Stimulated activated naive CD8-positive, alpha-beta T cell treated with anti-CD3 and anti-CD28 coated beads, Interleukin-15, Interleukin-2, amounts not matched to agents 100 U/mL and 50 U/mL, for 24 hours (primary cell): ENCODE measurements at regions not wholly inside any gene's neighbourhood (a gene's known extent, or its start where the extent isn't known, plus 50 kb on each side); places are given as distances from the start of the nearest gene placed in this dataset.
A peak's percentile ranks its signal among the peaks of the same experiment; 100 is the strongest.

Experiments used
- ATAC-seq: fragments of 150-1000 bp; cut with Tn5 transposase; one replicate; pipeline ENCODE4 v1.10.0; 2021
- DNase-seq: peaks from one replicate; pipeline ENCODE4 v3.0.0; 2021

DNA sequence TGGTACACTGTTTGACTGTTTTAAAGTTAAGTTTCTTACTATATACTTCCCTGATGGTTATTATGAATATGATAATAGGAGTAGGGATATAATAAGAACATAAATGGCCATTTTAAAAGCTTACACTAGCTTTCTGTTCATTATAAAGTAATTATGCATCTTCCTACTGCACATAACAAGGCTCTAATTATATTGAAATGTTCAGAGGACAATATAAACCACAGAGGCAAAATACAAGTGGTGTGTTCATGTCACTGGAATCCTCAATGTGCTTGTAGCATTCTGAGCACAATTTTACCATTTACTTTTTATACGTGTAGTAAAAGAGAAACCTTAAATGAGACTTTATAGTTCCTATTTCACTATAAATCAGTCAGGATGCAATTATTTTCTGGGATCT lies 268.3 kb downstream of the TMA16 start:
- ATAC-seq, result no peak
- DNase-seq, result no peak

DNA sequence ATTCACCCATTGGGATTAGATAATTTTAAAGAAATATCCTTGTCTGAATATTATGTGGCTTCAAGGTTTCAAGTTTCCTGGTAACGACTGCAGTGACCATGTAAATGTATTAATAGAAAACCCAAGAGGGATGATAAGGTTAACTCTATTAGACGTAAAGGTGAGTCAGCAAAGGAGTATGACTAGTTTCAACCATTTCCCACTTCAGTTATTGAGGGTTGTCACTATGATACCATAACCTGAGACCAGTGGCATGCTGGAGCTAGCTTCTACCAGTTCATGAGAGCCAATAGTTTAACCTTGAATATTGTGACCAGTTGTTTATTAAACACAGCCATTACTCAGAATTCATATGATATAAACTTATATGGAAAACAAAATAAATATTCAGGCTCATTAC lies 270.1 kb downstream of the TMA16 start:
- ATAC-seq (no peak), DNase-seq (no peak)

DNA sequence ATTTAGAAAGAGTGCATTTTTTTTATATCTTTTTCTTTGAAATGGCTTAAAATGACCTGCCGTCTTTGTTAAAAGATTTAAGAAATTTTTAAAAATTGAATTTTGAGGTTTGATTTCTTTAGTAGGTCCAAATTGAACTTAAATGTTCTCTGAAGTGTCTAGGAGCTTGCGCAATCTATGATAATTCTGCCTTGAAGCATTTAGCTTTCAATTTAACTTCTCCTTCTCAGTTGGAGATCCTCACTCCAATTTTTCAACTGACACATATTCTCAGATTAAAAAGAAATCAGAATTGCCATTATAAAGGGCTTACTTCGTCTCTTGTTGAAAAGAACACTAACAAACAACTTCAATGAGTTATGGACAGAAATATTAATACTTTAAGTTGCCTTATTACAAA lies 273.5 kb downstream of the TMA16 start:
- DNase-seq, result no peak
- no peak for ATAC-seq

DNA sequence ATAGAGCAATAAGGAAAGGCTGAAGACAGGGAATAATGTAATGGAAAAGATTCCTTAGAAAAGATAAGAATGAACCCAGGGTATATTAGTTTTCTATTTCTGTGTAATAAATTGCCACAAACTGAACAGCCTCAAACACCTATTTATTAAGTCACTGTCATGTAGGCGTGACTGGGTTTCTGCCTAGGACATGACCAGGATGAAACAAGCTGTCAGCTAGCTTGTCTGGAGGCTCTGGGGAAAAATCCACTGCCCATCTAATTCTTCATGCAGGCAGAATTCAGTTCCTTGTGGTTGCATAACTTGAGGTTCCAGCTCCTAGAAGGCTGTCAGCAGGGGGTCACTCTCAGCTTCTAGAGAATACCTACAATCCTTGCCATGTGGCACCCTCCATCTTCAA lies 277.7 kb downstream of the TMA16 start:
- ATAC-seq (no peak), DNase-seq (no peak)

DNA sequence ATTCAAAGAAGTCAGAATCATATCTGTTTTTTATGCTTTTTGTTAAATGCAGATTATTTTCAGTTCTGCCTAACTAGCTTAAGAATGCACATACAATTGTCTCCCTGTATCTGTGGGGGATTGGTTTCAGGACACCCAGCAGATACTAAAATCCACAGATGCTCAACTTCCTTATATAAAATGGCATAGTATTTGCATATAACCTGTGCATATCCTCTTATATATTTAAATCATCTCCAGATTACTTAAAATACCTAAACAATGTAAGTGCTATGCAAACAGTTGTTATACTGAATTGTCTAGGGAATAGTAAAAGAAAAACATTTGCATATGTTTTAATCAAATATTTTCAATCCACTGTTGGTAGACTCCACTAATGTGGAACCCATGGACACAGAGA lies 279.4 kb downstream of the TMA16 start:
- DNase-seq (no peak), ATAC-seq (no peak)

DNA sequence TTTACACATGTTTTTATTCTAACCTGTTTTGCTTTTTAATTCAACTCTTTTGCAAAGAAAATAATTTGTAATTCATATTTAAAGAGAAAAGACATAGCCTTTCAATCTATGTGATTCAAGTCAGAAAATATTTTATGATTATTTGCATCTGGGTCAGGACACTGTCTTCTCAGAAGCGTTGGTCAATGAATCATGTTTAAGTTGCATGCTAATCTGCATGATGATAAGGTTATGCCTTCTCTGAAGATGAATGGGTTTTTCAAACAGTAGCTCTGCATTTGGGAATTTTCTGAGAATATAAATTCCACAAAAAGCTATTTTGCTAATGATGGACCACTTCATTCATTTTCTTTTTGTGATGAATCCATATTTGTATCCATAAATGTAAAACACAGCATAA lies 282.5 kb downstream of the TMA16 start:
- ATAC-seq (no peak), DNase-seq (no peak)

DNA sequence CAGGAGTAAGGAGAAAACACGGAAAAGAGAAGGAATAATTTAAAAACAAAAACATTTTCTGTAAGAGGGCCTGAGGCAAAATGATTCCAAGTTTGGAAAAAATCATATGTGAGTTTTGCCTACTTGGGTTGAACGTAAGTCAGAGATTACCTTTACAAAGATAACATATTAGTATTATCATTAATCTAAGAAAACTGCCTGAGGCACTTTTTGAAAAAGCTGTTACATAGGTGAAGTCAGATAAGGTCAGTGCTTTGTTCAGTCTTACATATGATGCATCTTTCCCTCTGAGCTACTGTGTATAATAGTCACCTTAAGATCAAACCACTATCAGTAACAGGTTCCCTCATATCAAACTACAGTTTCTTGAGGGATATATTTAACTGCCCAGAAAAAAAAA lies 287.2 kb downstream of the TMA16 start:
- DNase-seq (no peak), ATAC-seq (no peak)

DNA sequence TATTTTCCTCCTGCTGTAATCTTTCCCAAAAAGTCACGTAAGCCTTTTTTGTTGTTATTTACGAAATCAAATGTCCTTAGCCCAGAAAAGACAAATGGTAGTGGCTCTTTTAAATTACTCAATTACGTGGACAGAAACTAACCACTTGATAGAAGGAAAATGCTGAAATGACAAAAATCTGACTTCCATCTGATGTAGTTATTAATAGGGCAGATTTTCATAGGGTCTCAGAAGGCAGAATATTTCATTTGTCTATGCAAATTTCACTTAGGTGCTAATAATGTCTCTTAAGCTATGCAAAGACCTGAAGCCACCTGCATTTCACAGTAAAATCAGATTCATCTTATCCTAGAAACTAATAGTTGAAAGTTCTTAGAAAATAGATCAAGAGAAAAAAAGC lies 295.7 kb downstream of the TMA16 start:
- ATAC-seq, result no peak

DNA sequence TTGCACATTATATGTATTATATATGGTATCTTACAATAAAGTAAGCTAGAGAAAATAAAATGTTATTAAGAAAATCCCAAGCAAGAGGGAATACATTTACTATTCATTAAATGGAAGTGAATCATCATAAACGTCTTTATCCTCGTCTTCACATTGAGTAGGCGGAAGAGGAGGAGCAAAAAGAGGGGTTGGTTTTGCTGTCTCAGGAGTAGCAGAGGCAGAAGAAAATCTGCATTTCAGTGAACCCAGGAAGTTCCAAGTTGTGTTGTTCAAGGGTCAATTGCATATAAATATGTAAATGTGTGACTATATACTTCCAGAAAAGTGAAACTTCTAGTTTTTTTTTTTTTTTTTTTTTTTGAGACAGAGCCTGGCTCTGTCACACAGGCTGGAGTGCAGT lies 301.4 kb downstream of the TMA16 start:
- no peak for ATAC-seq
- DNase-seq, result no peak

More for the DNA sequence above, 295.7 kb downstream of the TMA16 start:
- DNase-seq, result no peak

DNA sequence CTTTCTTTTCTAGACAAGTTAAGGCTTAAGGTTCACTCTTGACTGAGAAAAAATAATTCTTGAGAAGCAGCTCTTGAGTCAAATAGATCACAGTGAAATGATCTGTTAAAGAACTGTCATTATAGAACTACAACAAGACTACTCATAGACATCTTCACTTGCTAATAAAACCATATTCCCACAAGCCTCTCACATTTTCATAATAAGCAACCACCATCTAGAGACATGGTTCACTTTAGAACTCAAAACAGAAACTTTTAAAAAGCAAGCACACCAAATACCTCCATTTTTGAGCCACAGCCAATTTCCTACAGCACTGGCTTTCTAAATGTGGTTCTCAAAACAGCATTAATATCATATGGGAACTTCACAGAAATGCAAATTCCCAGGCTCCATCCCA lies 309.5 kb downstream of the TMA16 start:
- DNase-seq (no peak), ATAC-seq (no peak)

DNA sequence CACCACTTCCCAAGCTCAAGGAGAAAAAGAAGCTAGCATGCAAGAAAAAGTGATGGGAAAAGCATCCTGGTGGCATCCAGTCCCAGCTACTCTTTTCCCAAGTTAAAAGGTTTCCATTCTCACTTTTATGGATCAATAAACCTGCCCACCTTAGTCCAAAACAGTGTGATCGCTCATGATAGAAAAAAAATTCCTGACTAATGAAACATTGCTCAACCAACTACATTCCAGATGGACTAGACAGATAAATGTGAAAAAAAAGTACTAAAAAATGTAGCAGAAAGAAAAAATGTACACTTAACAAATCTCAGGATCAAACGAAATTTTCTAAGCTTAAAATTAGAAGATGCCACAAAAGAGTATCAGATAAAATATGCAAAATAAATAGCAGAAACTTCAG lies 312.2 kb downstream of the TMA16 start:
- ATAC-seq, result no peak
- DNase-seq, result no peak

DNA sequence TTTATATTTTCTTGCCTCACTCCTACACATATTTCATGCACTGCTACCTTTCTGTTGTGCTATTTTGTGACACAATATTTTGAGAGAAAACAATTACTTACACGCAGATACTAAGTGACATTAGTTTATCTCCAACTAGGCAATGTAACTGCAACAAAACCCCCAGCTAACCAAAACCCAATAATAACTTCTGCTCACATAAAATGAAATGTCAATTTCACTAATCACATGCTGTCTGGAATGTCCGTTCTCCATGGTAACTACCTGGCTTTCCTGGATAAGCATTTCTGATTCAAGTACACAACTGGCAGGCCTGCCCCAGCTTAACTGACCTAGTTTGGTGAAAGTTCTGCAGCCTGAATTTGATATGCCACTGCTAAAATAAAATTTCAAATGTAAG lies 313.5 kb downstream of the TMA16 start:
- DNase-seq (no peak), ATAC-seq (no peak)

DNA sequence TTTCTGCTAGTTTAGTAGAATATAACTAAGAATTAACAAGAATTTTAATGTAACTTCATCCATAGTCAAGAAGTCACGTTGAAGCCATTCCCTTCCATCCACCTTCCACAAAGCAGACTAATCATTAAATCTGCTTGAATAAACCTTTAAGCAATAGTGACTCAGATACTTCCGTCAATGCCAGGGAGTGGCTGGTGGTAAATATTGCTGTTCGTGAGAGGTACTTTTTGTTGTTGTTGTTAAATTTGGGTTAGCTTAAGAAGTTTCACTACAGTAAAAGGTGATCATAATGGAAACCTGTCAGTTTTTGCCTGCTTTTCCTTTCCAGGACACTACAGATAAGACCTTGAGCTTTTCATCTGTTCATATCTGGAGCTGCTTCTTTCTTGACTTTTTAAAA lies 316.3 kb downstream of the TMA16 start:
- no peak for ATAC-seq
- no peak for DNase-seq

DNA sequence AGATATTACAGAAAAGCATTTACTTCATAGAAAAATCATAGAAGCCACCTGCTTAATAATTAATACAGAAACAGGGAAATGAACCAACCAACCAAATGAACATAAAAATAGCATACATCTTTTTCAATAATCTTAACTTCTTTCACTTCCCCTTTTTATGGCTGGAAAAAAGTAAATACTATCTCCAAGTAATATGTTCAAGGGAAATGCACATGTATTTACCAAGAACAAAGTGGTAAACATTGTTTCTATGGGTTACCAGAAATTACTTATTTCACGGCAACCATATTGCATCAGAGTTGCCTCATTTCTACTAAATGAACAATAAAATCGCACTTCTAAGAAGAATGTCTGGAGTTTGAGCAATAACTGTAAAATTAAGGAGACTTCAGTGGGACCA lies 321.3 kb downstream of the TMA16 start:
- DNase-seq, result no peak
- ATAC-seq, result no peak

DNA sequence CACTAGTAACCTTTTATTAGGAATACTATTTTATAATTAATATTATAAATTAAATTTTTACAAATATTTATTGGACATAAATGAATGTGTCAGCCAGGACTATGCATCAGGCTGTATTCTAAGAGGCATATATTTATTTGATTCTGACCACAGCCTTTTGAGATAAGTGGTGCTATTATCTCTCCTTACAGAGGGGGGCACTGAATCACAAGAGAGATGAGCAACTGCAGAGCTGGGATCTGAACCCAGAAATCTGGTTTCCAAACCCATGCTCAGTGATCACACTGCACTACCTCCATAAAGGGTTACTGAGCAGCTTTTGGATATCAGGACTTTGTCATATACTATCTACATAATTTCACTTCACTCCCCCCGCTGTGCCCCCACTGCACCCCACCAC lies 322.0 kb downstream of the TMA16 start:
- DNase-seq (no peak), ATAC-seq (no peak)

DNA sequence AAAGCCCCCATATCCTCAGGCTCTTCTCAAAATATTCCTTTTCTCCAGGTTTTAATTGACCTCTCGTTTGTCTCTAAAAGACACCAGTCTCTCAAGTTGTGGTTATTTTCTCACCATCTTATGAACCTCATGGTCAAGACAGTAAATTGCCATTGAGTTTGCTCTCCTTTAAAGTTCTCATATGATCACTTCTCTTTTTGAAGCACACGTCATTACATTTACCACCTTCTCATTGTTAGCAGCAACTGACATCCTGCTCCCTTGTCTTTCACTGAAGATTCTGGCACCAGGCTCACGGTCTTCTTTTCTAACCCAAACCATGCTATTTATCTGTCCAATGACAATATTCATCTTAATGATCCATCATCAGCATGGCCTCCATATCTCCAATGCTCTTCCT lies 324.2 kb downstream of the TMA16 start:
- no peak for ATAC-seq
- DNase-seq, result no peak

DNA sequence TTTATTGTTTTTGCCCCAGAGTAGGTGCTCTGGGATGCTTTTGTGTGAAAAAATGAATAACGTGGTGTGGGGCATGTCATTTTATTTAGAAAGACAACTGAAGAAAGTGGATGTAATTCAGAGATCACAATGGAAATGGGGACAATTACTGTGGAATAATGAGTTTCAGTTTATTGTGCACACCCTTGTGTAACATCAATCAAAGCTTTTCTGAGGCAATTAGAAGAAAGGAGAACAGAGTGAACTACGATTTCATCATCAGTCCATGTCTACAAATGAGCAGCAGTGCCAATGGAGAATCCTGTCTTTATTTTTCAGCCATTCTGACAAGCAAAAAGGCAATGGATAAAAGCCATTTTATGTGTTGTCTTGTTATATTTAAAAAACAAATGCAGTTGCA lies 339.2 kb downstream of the TMA16 start:
- DNase-seq, result no peak
- ATAC-seq, result no peak

DNA sequence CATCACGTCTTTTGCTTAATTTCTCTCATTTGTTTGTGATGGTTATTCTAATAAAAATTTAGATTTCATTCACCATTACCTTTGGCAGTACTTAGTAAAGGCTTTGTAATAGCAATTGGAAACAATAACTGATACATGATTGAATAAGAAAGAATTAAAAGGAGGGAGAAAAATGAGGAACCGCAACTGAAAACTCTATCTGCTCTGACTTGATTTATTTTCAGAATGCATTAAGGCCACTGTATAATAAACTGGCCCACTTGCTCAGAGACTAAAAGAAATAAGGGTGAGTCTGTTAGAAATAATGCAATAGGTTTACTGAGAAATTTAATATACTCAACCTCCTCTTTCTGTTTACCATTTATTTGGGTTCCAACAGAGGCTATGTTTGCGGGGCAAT lies 351.5 kb downstream of the TMA16 start:
- DNase-seq (no peak), ATAC-seq (no peak)

DNA sequence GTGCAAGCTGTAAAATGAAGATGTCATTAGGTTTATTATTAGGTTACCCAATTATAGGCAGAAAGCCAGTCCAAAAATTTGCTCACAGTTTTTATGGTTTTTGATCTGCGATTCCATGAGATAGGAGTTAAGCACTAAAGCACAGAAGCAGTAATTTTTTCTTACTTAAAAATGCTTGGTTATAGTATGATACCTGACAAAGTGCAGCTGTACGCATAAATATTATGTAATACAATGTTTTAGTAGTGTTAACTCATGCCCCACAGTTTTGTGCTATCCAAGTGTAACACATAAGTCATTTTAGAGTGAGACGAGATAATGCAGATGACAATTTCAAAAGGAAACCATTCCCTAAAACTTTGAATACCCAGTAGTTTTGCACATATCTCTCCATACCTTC lies 357.8 kb downstream of the TMA16 start:
- no peak for ATAC-seq
- DNase-seq, result no peak

DNA sequence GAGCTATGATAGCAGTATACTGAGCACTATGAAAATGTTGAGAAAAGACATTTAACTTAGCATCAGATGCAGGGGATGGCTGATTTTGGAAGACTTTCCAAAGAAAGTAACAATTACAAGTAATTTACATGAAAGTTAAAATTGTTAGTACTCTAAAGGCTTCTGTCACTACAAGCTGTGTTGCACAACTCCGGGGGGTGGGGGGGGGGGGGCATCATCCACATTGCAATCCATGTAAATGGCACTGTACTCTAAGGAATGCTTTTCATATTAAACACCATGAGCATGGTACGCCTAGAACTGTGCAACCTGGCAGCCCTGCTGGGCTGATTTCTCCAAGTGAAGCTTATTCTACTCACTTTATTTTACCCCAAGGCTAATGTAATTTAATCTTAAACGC lies 363.4 kb downstream of the TMA16 start:
- ATAC-seq, result no peak
- no peak for DNase-seq

DNA sequence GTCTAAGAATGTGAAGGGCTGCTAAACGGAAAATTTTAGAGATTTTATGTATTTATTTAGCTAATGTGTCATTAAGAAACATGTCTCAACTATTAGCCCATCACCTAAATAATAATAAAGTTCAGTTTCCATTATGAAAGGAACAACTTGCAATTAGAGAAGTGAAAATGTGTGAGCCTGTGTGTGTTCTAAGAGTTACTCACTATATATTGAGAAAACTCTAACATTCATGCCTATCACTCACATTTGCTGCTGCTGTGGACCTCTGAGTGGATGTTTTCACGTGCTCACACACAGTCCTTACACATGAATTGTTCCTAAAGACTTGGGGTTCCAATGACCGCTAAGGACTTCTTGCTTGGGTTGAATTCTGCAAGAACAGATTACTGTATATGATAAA lies 364.0 kb downstream of the TMA16 start:
- DNase-seq (no peak), ATAC-seq (no peak)

DNA sequence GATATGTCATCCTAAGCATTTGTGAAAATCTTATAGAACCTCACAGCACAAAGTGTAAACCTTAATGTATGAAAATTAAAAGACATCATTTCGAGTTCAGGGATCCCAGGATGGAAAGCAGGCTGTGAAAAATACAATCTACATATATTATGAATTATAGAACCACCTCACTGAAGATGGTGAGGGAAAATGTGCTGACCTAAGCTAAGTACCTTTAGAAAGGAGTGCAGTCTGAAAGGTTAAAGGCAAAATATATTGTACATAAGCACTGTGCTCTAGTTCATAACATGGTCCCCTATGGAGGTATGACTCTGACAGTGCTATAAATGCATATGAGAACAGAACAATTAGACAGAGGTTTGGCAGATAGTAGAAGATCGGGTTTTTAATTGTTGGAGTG lies 368.6 kb downstream of the TMA16 start:
- DNase-seq, result no peak
- ATAC-seq, result no peak

DNA sequence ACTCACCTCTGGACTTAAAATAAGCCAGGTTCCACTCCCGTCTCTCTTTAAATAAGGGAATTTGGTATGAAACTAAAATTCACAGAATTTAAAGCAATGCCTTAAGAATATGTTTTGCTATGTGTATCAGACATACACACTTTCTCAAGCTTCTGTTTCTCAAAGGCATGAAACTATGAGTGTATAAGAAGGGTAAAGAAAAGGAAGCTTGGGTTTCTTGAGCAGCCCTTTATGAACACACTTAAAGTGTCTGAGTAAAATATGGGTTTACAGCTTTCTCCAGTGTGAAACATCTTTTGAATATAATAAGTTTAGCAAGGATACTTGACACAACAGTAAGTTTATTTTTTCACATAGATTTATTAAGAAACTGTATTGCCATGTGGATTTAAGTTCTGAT lies 370.5 kb downstream of the TMA16 start:
- no peak for DNase-seq
- ATAC-seq, result no peak

DNA sequence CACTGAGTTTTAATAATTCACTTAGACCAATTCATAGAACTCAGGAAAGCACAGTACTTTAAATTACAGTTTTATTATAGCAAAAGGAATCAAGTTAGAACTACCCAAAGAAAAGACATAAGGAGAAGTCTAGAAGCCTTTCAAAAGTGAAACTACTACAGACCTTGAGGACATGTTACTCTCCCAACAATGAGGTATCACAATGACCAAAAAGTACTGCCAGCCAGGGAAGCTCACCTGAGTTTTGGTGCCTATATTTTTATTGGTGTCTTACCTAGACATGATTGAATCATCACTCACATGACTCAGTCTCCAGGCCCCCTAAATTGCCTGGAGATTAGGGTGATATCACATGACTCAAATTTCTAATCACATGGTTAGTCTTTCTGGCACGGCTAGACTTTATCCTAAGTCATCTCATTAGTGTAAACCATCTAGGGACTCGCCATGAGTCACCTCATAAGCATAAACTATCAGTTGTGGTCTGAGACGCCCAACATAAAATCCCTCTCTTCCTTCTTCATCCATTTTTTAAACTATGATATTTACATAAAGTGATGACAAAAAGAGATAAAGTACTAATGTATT lies 372.3 kb downstream of the TMA16 start:
- peak; percentile 32 for ATAC-seq

DNA sequence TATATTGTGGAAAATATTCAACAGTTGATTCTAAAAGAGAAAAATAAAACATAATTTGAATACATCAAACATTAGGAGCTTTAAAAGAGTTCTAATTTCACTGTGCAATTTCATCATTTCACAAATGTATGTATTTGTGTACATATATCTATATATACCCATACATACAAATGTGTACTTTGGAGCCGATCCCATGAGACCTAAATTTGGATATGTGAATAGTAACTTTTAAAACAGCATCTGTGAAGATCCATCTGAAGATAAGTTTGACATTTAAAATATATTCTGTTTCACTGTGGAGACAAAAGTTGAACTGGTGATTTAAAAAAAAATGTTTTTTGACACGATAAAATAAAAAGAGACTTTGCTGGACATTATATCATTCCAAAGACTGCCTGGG lies 374.0 kb downstream of the TMA16 start:
- ATAC-seq (no peak), DNase-seq (no peak)

More for the DNA sequence above, 372.3 kb downstream of the TMA16 start:
- DNase-seq, result no peak
